ENCODE measurements at regions not wholly inside any gene's neighbourhood (a gene's known extent, or its start where the extent isn't known, plus 50 kb on each side); places are given as distances from the start of the nearest gene placed in this dataset.

DNA sequence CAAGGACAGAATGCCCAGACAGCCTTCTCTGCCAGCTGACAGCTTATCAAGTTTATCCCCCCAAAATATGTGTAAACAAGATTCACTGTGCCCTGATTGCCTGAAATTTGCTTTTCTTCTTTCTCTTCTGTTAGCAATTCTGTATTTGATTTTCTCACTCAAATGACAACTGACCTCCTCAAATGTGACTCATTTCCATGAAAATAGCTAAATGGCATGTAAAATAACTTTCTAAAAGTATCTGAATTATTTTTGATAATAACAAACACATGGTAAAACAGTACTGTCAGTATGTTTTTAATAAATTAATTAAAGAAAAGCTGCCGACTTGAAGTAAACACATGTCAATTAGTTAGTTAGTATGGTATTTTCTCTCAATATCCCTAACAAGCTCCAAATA is 202.3 kb upstream of the STAC start:
- TF ChIP-seq, protein P1, sequence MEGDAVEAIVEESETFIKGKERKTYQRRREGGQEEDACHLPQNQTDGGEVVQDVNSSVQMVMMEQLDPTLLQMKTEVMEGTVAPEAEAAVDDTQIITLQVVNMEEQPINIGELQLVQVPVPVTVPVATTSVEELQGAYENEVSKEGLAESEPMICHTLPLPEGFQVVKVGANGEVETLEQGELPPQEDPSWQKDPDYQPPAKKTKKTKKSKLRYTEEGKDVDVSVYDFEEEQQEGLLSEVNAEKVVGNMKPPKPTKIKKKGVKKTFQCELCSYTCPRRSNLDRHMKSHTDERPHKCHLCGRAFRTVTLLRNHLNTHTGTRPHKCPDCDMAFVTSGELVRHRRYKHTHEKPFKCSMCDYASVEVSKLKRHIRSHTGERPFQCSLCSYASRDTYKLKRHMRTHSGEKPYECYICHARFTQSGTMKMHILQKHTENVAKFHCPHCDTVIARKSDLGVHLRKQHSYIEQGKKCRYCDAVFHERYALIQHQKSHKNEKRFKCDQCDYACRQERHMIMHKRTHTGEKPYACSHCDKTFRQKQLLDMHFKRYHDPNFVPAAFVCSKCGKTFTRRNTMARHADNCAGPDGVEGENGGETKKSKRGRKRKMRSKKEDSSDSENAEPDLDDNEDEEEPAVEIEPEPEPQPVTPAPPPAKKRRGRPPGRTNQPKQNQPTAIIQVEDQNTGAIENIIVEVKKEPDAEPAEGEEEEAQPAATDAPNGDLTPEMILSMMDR (IDR thresholded peaks at IDR 0.05), result no peak
- no peak for TF ChIP-seq POLR2A (IDR thresholded peaks at IDR 0.05)
